ENCODE measurements at regions not wholly inside any gene's neighbourhood (a gene's known extent, or its start where the extent isn't known, plus 50 kb on each side); places are given as distances from the start of the nearest gene placed in this dataset.
"Not testable (repeated sequence)": the region's sequence is repeated elsewhere in the genome, so short reads cannot be mapped to it uniquely, and the experiment has no call there.

DNA sequence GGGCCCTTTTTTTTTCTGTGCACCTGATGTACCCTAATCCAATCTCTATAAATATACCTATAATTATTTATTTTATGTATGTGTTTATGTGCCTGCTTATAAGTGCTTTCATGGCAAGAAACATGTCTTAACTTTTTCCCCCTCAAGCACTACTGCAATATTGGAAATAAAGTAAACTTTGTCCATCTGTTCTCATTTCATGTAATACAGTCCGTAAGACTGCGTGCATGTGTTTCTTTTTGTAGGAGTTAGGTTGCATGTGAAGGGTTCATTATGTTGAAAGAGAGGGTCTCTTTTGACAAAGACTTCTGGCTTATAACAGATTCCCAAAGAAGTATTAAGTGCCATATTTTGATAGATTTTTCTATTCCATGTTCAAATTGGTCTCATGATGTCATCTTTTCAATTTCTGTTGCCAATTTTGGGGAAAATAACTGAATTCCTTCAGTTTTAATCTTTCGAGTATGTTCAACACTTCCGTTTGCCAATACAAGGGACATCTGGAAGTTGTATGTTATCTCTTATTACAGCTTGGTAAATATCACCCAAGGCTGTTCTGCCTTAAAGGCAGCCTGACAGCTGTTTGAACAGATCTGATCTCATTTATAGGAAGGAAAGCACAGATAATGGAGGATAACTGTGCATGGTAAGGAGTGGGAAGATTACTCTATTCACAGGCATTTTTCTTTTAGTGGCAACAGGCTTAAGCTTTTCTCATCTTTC is 273.1 kb upstream of the SGO1 start:
- Mint-ChIP-seq H3K27me3 (no peaks in the 10 kb centered on the region), H3K9me3 (peaks cover 13% of the 10 kb centered on the region), H3K4me1 (no peaks in the 10 kb centered on the region), H3K36me3 (no peaks in the 10 kb centered on the region), H3K4me3 (no peak overlapping the region), H3K27ac (no peak overlapping the region)
- DNase-seq = no peak
- CTCF ChIA-PET = no interaction called here

- CTCF ChIA-PET = no interaction called here
Measured at GRCh38 chr3:20456511-20456910, 270.5 kb upstream of the SGO1 start.

DNA sequence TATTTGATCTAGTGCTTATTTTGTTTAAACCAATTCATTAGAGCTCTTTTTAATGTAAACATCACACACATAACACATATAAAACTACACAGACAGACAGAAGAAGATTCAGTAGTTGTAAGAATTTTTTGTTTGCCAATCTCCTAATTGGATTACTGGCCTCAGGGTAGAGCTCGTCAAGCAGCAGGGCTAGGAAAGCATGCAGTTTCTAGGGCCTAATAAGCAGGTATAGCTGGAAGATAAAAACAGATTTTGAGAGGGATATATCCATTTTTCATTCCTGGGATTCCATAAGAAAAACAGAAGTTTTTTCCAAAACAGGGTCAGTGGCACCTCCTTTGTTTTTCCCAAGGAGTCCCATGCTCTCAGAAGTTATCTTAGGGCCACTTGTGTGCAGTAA is 265.2 kb upstream of the SGO1 start:
- H3K4me1 Mint-ChIP-seq = no peaks in the 10 kb centered on the region
- CTCF ChIA-PET = no interaction called here
- H3K27ac Mint-ChIP-seq = no peak overlapping the region
- no peaks in the 10 kb centered on the region for H3K36me3 Mint-ChIP-seq
- DNase-seq = no peak
- H3K4me3 Mint-ChIP-seq = no peak overlapping the region
- no peaks in the 10 kb centered on the region for H3K27me3 Mint-ChIP-seq
- H3K9me3 Mint-ChIP-seq = peaks cover 10% of the 10 kb centered on the region

More at GRCh38 chr3:20456511-20456910, 270.5 kb upstream of the SGO1 start:
- no peaks in the 10 kb centered on the region for H3K27me3 Mint-ChIP-seq
- H3K4me1 Mint-ChIP-seq = no peaks in the 10 kb centered on the region
- no peaks in the 10 kb centered on the region for H3K36me3 Mint-ChIP-seq
- no peak overlapping the region for H3K4me3 Mint-ChIP-seq
- H3K9me3 Mint-ChIP-seq = peaks cover 13% of the 10 kb centered on the region
- no peak for DNase-seq
- H3K27ac Mint-ChIP-seq = no peak overlapping the region

GRCh38 chr3:20450611-20451010 is 264.6 kb upstream of the SGO1 start:
- H3K36me3 Mint-ChIP-seq = no peaks in the 10 kb centered on the region
- CTCF ChIA-PET = no interaction called here
- H3K27me3 Mint-ChIP-seq = no peaks in the 10 kb centered on the region
- H3K4me3 Mint-ChIP-seq = no peak overlapping the region
- no peak for DNase-seq
- H3K4me1 Mint-ChIP-seq = no peaks in the 10 kb centered on the region
- no peak overlapping the region for H3K27ac Mint-ChIP-seq
- H3K9me3 Mint-ChIP-seq = peaks cover 11% of the 10 kb centered on the region

DNA sequence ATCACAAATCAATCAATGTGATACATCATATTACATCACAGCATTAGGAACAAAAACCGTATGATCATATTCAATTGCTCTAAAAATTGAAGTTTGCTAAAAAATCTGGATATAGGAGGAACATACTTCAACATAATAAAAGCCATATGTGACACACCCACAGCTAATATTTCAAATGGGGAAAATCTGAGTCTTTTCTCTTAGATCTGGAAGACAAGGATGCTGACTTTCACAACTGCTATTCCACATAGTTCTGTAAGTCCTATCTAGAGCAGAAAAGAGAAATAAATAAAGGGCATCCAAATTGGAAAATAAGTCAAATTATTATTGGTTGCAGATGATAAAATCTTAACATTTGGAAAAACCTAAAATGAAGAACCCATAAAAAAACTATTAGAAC is 256.8 kb upstream of the SGO1 start:
- CTCF ChIA-PET = no interaction called here
- H3K27me3 Mint-ChIP-seq = no peaks in the 10 kb centered on the region
- H3K27ac Mint-ChIP-seq = no peak overlapping the region
- no peaks in the 10 kb centered on the region for H3K36me3 Mint-ChIP-seq
- H3K9me3 Mint-ChIP-seq = peaks cover 6% of the 10 kb centered on the region
- no peak overlapping the region for H3K4me3 Mint-ChIP-seq
- no peak for DNase-seq
- H3K4me1 Mint-ChIP-seq = no peaks in the 10 kb centered on the region

- H3K4me1 Mint-ChIP-seq, H3K4me3 Mint-ChIP-seq, H3K36me3 Mint-ChIP-seq, H3K9me3 Mint-ChIP-seq, CTCF ChIA-PET, DNase-seq, H3K27ac Mint-ChIP-seq, H3K27me3 Mint-ChIP-seq: not testable (repeated sequence)
Measured at GRCh38 chr3:20427268-20427667, 241.3 kb upstream of the SGO1 start.

- H3K27me3 Mint-ChIP-seq = no peaks in the 10 kb centered on the region
- CTCF ChIA-PET = no interaction called here
Measured at GRCh38 chr3:20425138-20425537, 239.1 kb upstream of the SGO1 start.

GRCh38 chr3:20424086-20424485 is 238.1 kb upstream of the SGO1 start:
- H3K9me3 Mint-ChIP-seq = peaks cover 6% of the 10 kb centered on the region

More at GRCh38 chr3:20425138-20425537, 239.1 kb upstream of the SGO1 start:
- Mint-ChIP-seq H3K36me3 (no peaks in the 10 kb centered on the region), H3K4me3 (no peak overlapping the region), H3K27ac (no peak overlapping the region), H3K4me1 (no peaks in the 10 kb centered on the region), H3K9me3 (peaks cover 6% of the 10 kb centered on the region)
- no peak for DNase-seq

DNA sequence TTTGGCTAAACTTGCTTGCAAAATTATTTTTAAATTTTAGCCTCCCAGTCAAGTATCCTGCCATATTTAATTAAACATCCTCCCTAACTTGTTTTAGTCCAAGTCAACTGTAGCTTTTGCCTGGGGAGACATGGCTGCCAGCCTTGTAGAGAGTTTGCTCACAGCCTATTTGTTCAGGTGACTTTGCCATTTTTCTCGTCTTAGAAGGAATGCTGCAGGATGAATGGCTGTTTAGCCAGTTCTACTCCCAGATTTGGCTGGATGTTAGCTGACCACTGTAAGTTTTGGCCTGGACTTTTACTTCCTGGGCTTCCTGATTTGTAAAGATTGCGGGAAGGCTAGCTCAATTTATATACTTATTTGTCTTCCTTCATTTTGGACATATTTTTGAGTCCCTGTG is 236.4 kb upstream of the SGO1 start:
- peaks cover 3% of the 10 kb centered on the region for H3K9me3 Mint-ChIP-seq
- DNase-seq = no peak
- no peak overlapping the region for H3K27ac Mint-ChIP-seq
- CTCF ChIA-PET = no interaction called here
- no peaks in the 10 kb centered on the region for H3K27me3 Mint-ChIP-seq
- H3K4me3 Mint-ChIP-seq = no peak overlapping the region
- no peaks in the 10 kb centered on the region for H3K4me1 Mint-ChIP-seq
- H3K36me3 Mint-ChIP-seq = no peaks in the 10 kb centered on the region

More at GRCh38 chr3:20424086-20424485, 238.1 kb upstream of the SGO1 start:
- no peak overlapping the region for H3K4me3 Mint-ChIP-seq
- no peak overlapping the region for H3K27ac Mint-ChIP-seq
- CTCF ChIA-PET = no interaction called here
- DNase-seq = no peak
- H3K36me3 Mint-ChIP-seq = no peaks in the 10 kb centered on the region
- no peaks in the 10 kb centered on the region for H3K27me3 Mint-ChIP-seq
- H3K4me1 Mint-ChIP-seq = no peaks in the 10 kb centered on the region

GRCh38 chr3:20417388-20418108 is 231.5 kb upstream of the SGO1 start:
- DNase-seq = no peak
- H3K36me3 Mint-ChIP-seq = no peaks in the 10 kb centered on the region
- no peaks in the 10 kb centered on the region for H3K4me1 Mint-ChIP-seq
- no peak overlapping the region for H3K27ac Mint-ChIP-seq
- no peaks in the 10 kb centered on the region for H3K27me3 Mint-ChIP-seq
- H3K4me3 Mint-ChIP-seq = no peak overlapping the region
- CTCF ChIA-PET = no interaction called here
- no peaks in the 10 kb centered on the region for H3K9me3 Mint-ChIP-seq

DNA sequence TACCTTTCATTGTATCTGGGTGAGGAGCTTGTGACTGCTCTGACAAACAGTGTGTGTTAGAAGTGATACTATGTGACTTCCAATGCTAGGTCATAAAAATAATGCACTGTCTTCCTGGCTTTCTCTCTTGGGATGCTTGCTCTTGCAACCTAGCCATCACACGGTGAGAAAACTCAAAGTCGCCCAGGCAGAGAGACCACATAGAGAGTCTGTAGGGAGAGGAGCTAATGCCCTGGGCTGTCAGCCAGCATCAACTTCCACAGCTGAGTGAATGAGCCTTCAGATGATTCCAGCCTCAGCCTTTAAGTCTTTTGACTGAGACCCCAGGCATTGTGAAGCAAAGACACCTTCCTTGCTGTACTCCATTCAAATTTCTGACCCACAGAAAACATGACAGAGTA is 220.6 kb upstream of the SGO1 start:
- Mint-ChIP-seq H3K27me3 (no peaks in the 10 kb centered on the region), H3K4me3 (no peak overlapping the region), H3K4me1 (no peaks in the 10 kb centered on the region), H3K27ac (no peak overlapping the region), H3K9me3 (no peaks in the 10 kb centered on the region), H3K36me3 (no peaks in the 10 kb centered on the region)
- CTCF ChIA-PET = no interaction called here
- DNase-seq = no peak

DNA sequence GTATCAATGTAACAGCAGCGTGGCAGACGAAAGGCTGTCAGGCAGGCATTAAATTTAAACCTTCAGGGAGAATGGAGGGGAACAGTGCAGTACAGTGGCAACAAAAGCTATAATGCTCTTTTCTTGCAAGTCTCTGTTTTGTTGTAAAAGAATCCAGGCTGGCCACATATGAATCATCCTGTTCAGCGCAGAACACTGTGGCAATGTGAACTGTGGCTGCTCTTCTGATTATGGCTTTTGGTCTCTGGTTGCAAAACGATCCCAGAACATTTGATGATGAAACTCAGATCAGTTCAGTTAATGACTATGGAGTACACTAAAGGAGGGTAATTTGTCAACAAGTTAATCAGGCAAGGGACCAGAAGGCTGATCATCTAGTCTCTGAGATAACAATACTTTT is 219.7 kb upstream of the SGO1 start:
- no peaks in the 10 kb centered on the region for H3K27me3 Mint-ChIP-seq
- H3K4me1 Mint-ChIP-seq = no peaks in the 10 kb centered on the region
- H3K9me3 Mint-ChIP-seq = no peaks in the 10 kb centered on the region
- H3K36me3 Mint-ChIP-seq = no peaks in the 10 kb centered on the region
- H3K4me3 Mint-ChIP-seq = no peak overlapping the region
- CTCF ChIA-PET = no interaction called here
- no peak overlapping the region for H3K27ac Mint-ChIP-seq
- DNase-seq = no peak

DNA sequence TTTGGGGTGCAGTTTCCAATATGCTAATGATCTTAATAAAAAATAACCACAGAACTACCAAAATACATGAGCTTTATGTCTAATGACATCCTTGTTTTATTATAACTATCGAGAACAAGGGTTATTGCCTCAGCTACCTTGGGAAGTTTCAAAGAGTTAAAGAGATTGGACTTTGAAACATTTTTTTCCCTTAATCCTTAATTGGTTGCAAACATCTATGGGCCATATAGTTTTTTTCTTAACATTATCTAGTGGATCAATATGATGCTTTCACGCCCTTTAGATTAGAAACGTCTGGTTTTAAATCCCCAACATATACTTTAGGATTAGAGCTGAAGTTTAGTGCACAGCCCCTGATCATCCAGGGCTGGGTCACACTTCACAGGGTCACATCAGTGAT is 219.2 kb upstream of the SGO1 start:
- CTCF ChIA-PET = no interaction called here
- no peaks in the 10 kb centered on the region for H3K27me3 Mint-ChIP-seq
- no peaks in the 10 kb centered on the region for H3K36me3 Mint-ChIP-seq
- H3K4me3 Mint-ChIP-seq = no peak overlapping the region
- no peak for DNase-seq
- no peaks in the 10 kb centered on the region for H3K4me1 Mint-ChIP-seq
- H3K27ac Mint-ChIP-seq = no peak overlapping the region
- no peaks in the 10 kb centered on the region for H3K9me3 Mint-ChIP-seq

DNA sequence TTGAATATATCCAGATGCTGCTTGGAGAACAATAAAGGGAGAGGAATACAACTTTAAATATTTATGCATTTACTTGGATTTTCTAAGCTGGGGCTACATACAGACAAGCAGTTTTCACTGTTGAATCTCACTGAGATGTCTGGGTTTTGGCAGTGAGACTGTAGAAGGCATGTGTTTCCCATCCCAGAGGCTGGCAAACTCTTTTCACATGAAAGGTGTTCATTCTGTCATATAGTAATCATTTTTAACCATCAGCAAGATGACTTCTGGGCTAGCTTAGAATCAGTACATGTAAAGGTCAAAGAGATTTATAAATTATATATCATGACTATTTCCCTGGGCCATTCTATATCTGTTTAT is 218.7 kb upstream of the SGO1 start:
- Mint-ChIP-seq H3K4me1 (no peaks in the 10 kb centered on the region), H3K9me3 (no peaks in the 10 kb centered on the region), H3K27ac (no peak overlapping the region), H3K4me3 (no peak overlapping the region), H3K27me3 (no peaks in the 10 kb centered on the region), H3K36me3 (no peaks in the 10 kb centered on the region)
- no peak for DNase-seq
- CTCF ChIA-PET = no interaction called here

DNA sequence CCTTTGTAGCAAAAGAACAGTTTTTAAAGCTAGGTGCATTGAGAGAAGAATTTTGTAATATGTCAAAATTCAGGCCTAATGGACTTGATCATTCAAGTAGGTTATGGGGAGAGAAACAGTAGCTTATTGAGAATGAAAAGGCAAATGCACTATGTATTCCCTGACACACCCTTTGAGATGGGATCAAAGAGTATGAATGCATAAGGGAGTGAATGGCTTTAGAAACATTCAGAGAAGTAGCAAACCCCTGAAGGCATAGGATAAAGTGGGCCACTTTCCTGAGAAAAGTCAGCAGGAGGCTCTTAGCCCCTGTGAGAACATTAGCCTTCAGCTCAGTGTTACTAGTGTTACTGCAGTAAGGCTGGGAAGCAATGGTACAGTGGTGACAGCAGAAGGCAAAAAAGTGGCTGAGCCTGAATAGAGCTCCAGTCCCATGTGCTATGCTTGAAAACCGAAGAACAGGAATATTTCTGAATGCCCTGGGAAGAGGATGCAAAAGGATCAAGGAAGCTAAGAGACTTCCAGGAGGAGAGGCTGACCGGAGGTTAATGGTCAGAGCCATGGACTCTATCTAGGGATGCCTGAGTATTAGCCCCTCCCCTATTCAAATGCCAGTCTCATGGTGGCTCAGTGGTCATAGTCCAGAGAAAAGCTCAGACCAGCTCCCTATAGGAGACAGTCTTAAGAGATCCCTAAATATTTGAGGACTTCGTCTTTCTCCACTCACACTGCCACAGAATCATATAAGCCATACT is 218.2 kb upstream of the SGO1 start:
- Mint-ChIP-seq H3K4me3 (no peak overlapping the region), H3K27ac (no peak overlapping the region), H3K36me3 (no peaks in the 10 kb centered on the region), H3K4me1 (no peaks in the 10 kb centered on the region), H3K9me3 (no peaks in the 10 kb centered on the region), H3K27me3 (no peaks in the 10 kb centered on the region)
- DNase-seq = no peak
- CTCF ChIA-PET = no interaction called here

Measured in activated naive CD4-positive, alpha-beta T cell treated with anti-CD3 and anti-CD28 coated beads, Interleukin-2, amount 10 ng/mL, durations not matched to agents 7 days and 5 days (primary cell).